GM18508 (cell line): ENCODE measurements at regions not wholly inside any gene's neighbourhood (a gene's known extent, or its start where the extent isn't known, plus 50 kb on each side); places are given as distances from the start of the nearest gene placed in this dataset.
"Not testable (repeated sequence)": the region's sequence is repeated elsewhere in the genome, so short reads cannot be mapped to it uniquely, and the experiment has no call there.

Source experiments
- ATAC-seq: cut with Tn5 transposase; IDR thresholded peaks from one replicate; pipeline ENCODE4 v1.9.1; 2021; ENCODE audit warnings: moderate number of reproducible peaks; ENCODE audit not compliant: insufficient read depth, unreplicated experiment

DNA sequence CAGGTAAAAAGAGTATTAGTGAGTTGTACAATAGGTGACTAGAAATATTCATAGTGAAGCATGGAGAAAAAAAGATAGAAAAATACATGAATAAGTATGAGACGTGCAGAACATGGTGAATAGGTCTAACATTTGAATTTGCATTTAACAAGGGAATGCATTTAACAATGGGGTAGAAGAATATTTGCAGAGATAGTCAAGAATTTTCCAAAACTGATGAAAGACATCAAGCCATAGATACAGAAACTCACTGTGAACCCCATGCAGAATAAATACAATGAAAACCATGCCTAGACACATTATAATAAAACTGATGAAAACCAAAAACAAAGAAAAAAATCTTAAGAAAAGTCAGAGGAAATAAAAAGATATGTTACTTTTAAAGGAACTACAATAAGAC, 184.8 kb downstream of the KTN1 start:
- ATAC-seq, result no peak

DNA sequence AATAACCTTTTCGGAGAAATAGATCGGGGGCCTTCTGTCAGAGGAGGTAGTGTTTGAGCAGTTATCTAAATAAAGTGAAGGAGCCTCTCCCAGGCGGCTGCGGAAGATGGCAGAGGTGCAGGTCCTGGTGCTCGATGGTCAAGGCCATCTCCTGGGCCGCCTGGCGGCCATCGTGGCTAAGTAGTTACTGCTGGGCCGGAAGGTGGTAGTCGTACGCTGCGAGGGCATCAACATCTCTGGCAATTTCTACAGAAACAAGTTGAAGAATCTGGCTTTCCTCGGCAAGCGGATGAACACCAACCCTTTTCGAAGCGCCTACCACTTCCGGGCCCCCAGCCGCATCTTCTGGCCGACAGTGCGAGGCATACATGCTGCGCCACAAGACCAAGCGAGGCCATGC, 186.1 kb downstream of the KTN1 start:
- no peak for ATAC-seq

DNA sequence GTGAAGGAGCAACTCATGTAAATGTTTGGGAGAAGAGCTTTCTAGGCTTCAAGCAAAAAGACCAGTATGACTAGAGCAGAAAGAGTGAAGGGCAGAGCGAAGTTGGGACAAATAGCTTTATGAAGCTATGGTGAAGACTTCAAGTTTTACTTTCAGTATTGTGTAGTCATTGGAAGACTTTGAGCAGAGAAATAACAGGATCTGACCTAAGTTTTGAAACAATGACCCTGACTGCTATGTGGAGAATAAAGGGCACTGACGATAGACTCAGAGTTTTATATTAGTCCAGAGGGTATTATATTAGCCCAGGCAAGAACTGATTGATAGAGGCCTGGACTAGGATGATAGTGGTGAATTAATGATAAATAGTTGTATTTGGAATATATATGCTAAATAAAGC, 187.3 kb downstream of the KTN1 start:
- no peak for ATAC-seq

DNA sequence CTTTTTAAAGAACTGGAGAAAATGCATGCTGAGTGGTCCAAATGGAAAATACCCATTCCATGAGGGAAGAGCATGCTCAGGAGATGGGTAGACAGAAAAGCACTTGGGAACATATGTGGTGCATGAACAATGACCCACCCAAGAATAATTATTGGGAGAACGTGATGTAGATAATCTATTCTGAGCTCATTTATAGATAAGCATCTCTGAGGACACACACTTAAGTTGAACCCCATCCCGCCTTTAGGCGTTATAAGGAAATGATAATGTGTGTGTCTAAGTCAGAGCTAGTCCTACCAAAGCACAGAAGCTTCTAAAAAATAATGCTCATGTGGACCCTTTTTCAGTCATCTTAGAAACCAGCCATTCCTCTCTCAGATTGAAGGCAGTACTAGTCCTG, 189.9 kb downstream of the KTN1 start:
- no peak for ATAC-seq

- no peak for ATAC-seq
Measured at GRCh38 chr14:55771242-55771981, 191.4 kb downstream of the KTN1 start.

DNA sequence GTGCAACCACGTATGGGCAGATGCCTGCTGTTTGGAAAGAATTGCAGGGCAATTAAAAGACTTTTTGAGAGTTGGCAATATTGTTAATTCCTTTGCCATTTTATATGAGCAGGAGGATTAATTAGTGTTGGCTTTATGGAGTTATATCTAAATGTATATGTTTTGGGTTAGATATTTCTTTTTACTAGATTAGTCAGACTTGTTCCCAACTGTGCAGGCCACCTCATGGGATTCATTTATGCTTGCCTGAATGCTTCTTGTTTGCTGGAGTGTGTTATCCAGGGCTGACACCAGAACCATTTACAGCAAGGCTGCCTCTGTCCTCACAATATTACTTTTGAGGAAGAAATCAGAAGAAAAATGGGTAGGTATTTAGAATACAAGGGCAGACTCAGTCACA, 192.5 kb downstream of the KTN1 start:
- ATAC-seq, result no peak

GRCh38 chr14:55773312-55773711, 193.3 kb downstream of the KTN1 start:
- ATAC-seq, result no peak

GRCh38 chr14:55773984-55774545, 194.1 kb downstream of the KTN1 start:
- ATAC-seq, result no peak

GRCh38 chr14:55777877-55778276, 197.9 kb downstream of the KTN1 start:
- no peak for ATAC-seq

DNA sequence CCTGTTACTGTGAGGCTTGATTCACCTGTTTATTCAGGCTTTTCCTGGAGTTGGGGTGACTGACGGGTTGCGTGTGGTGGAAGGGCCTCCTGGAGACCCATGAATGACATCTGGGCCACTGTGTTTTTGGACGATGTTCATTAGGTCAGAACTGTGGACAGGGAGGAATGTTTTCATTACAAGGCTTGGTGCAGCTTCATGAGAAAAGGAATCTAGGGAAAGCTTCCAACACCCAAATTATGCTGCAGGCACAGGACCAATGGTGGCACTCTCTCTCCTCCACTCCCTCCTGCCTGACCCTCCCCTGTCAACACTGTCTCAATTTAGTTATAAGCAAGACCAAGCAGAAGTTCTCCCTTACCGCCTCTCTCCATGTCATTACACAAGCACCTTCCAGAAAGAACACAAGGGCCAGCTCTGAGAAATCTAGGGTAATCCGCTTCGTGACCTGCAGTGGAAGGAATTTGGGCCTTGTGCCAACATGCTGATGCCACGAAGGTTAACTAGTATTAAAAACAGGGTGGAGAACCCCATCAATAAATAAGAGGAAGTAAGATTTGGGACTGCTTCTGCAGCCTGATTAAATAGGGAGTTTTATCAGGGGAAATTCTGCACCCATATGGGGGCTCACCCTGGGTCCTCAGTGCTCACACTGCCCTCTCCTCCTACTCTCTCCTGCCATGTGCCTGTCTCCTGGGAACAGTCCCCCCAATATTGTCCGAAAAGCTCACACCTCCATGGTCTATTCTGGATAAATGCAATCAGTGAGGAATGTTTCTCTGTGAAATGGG, 200.3 kb downstream of the KTN1 start:
- ATAC-seq, result no peak

- no peak for ATAC-seq
Measured at GRCh38 chr14:55781046-55781445, 201.0 kb downstream of the KTN1 start.

GRCh38 chr14:55782166-55782565, 202.2 kb downstream of the KTN1 start:
- no peak for ATAC-seq

DNA sequence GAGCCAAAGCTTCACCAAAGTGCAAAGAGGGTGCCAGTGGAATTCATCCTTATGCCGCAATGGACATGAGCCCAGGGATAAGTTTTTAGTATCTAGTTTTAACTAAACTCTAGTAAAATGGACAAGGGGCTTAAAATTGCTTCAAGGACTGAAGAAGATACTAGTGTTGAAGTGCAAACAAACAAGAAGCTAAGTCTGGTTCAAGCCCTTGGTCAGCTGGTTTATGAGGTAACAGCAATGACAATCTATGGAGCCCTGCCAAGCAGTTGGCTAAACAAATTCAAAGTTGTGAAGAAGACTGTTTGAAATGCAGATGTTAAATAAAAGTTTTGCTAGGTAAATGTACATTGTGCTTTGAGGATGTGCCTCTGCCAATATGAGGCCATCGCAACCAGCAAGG, 209.4 kb downstream of the KTN1 start:
- no peak for ATAC-seq

GRCh38 chr14:55794655-55795595, 214.9 kb downstream of the KTN1 start:
- no peak for ATAC-seq

- ATAC-seq, result not testable (repeated sequence)
Measured at GRCh38 chr14:55796513-55796912, 216.5 kb downstream of the KTN1 start.

- ATAC-seq, result no peak
Measured at GRCh38 chr14:55798406-55798805, 218.4 kb downstream of the KTN1 start.

DNA sequence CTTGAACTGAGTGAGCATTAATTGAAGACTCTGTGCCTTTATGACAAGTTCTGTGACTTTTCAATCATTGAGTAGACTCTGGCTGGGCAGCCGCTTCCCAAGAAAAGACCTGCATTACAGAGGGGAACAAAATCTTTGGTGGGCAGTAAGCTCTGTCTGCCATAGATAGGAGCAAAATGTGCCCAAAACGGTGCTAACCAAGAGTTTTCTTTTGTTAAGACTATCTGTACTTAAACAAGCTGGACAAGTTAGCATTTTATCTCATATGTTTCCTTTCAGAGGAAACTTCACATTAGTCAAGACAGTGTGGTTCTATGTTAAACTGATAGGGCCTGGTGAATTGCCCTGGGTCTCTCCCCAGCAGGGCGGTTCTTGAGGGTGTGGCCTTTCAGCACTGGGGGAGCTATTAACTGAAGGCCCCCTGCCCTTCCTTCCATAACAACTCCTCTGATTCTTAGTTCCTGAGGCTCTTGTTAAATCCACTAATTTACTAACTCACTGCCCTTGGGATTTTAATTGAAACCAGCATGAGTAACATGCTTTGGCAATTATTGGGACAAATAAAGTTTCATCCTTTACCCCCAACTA, 219.6 kb downstream of the KTN1 start:
- ATAC-seq, result no peak

DNA sequence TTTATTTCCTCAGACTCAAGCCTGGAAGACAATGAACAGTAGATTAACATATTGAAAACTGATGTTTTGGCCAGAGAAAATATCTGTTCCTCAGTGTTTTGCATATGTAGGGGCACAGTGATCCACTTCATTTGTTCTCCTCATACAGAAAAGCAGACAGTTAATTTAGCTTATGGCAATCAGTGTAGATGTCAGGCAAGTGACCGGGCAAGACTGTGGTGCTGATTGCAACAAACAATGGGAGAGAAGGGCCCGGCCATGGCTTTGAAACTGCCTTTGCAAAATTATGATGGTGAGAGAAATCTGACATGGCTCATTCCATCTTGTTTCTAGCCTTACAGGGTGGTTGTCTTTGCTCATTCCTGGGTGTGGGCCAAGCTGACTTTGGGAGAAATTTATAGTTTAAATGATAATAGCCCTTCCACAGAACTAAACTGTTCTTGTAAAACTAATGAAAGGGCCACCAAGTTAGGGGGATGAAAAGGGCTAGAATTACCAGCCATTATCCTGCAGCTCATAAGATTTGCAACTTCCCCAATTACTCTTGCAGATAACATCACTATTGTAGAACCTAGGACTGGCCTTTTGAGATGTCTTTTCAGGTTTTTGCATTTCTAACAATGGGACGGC, 220.3 kb downstream of the KTN1 start:
- no peak for ATAC-seq

- no peak for ATAC-seq
Measured at GRCh38 chr14:55801121-55801520, 221.1 kb downstream of the KTN1 start.
